Breast epithelium (tissue), 3 donors: ENCODE measurements at regions not wholly inside any gene's neighbourhood (a gene's known extent, or its start where the extent isn't known, plus 50 kb on each side); places are given as distances from the start of the nearest gene placed in this dataset.

Source experiments
- POLR2A ChIP-seq: fragments of 450-650 bp; IDR thresholded peaks from one replicate; pipeline ENCODE4 v1.6.1; 2016; ENCODE audit warnings: antibody characterized with exemption, mild to moderate bottlenecking, moderate library complexity
- POLR2AphosphoS5 ChIP-seq, 3 donors: sonication (generic); formaldehyde crosslinking; IDR thresholded peaks; one replicate each; pipeline ENCODE4 v1.6.1; 2017; ENCODE audit warnings: antibody characterized with exemption in 3 of 3
- TF ChIP-seq, protein P1 (sequence below), 3 donors: fragments of 450-650 bp; IDR thresholded peaks; one replicate each; pipeline ENCODE4 v1.5.1; 2016 to 2017; ENCODE audit warnings: antibody characterized with exemption in 3 of 3, mild to moderate bottlenecking in 3 of 3, moderate library complexity in 3 of 3

DNA sequence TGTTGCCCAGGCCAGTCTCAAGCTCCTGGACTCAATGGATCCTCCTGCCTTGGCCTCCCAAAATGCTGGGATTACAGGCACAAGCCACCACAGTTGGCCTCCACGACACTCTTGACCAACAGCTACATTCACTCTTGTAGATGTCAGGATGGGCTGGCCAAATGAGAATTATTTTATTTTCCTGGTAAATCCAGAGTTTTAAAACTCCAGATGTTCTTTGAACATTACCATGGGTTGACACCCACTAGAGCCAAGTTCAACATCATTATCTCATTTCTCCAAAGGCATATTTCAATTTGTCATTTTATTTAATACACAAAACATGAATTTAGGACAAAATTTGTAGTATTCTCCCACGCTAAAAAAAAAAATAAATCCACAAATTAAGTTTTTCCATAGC, 56.5 kb upstream of the FOXN3 start:
- TF ChIP-seq, protein P1, sequence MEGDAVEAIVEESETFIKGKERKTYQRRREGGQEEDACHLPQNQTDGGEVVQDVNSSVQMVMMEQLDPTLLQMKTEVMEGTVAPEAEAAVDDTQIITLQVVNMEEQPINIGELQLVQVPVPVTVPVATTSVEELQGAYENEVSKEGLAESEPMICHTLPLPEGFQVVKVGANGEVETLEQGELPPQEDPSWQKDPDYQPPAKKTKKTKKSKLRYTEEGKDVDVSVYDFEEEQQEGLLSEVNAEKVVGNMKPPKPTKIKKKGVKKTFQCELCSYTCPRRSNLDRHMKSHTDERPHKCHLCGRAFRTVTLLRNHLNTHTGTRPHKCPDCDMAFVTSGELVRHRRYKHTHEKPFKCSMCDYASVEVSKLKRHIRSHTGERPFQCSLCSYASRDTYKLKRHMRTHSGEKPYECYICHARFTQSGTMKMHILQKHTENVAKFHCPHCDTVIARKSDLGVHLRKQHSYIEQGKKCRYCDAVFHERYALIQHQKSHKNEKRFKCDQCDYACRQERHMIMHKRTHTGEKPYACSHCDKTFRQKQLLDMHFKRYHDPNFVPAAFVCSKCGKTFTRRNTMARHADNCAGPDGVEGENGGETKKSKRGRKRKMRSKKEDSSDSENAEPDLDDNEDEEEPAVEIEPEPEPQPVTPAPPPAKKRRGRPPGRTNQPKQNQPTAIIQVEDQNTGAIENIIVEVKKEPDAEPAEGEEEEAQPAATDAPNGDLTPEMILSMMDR (IDR thresholded peaks at IDR 0.05): no peak
- TF ChIP-seq POLR2A (no peak), POLR2AphosphoS5 (IDR thresholded peaks at IDR 0.05) (no peak)
